Gastrocnemius medialis (tissue), 4 donors: ENCODE measurements at regions not wholly inside any gene's neighbourhood (a gene's known extent, or its start where the extent isn't known, plus 50 kb on each side); places are given as distances from the start of the nearest gene placed in this dataset.

Source experiments
- ATAC-seq, 2 donors: fragments of 150-250 bp; one replicate each; pipeline ENCODE4 v1.9.1; 2016
- DNase-seq, 2 donors: peaks; one replicate each; pipeline ENCODE4 v3.0.0-alpha.2; 2019
- H3K27ac ChIP-seq, 4 donors: fragments of 200-600 bp; sonication (generic); 1 replicate in 1 of 4; 2 replicates in 3 of 4; pipeline ENCODE4 v1.5.1; 2016 to 2018; ENCODE audit warnings: mild to moderate bottlenecking in 2 of 4, moderate library complexity in 1 of 4
- H3K27me3 ChIP-seq, 3 donors: fragments of 200-600 bp; sonication (generic) in 2 of 3; 1 replicate in 1 of 3; 2 replicates in 2 of 3; pipeline versions ENCODE4 v1.5.1 to v1.6.0; 2016 to 2019; ENCODE audit warnings: mild to moderate bottlenecking in 1 of 3, moderate library complexity in 1 of 3
- H3K36me3 ChIP-seq, 2 donors: fragments of 200-600 bp; sonication (generic) in 1 of 2; one replicate each; pipeline ENCODE4 v1.5.1; 2017 to 2018
- H3K4me1 ChIP-seq, 2 donors: fragments of 200-600 bp; sonication (generic) in 1 of 2; one replicate each; pipeline ENCODE4 v1.5.1; 2016 to 2017; ENCODE audit warnings: mild to moderate bottlenecking in 2 of 2
- H3K4me3 ChIP-seq, 4 donors: fragments of 200-600 bp; sonication (generic) in 3 of 4; 1 replicate in 1 of 4; 2 replicates in 3 of 4; pipeline ENCODE4 v1.5.1; 2016 to 2019; ENCODE audit warnings: mild to moderate bottlenecking in 2 of 4
- H3K9me3 ChIP-seq, 3 donors: fragments of 200-600 bp; sonication (generic) in 2 of 3; 1 replicate in 1 of 3; 2 replicates in 2 of 3; pipeline ENCODE4 v1.5.1; 2016 to 2019
- POLR2A ChIP-seq, 2 donors: fragments of 450-650 bp; IDR thresholded peaks; one replicate each; pipeline ENCODE4 v1.6.1; 2017; ENCODE audit warnings: antibody characterized with exemption in 2 of 2, mild to moderate bottlenecking in 2 of 2, moderate library complexity in 2 of 2
- in situ Hi-C, 4 donors: fragments of 200-750 bp; cut with MboI; loops; one replicate each; pipeline versions ENCODE4 v1.15.0 to v1.8.0; 2017; ENCODE audit warnings: low sequenced_read_pairs in 4 of 4
- intact Hi-C: fragments of 100-400 bp; cut with DNase I; formaldehyde crosslinking; loops from one replicate; pipeline ENCODE4 v1.15.1; 2023; ENCODE audit warnings: low total_unique reads
- TF ChIP-seq, protein P1 (sequence below), 5 experiments: fragments of 450-650 bp in 3 of 5; fragments of 200-600 bp in 2 of 5; sonication (generic) in 2 of 5; IDR thresholded peaks in 4 of 5; conservative IDR thresholded peaks in 1 of 5; 1 replicate in 4 of 5; 2 replicates in 1 of 5; pipeline ENCODE4 v1.5.1; 2016 to 2019; ENCODE audit warnings: antibody characterized with exemption in 5 of 5, mild to moderate bottlenecking in 3 of 5, moderate library complexity in 3 of 5

DNA sequence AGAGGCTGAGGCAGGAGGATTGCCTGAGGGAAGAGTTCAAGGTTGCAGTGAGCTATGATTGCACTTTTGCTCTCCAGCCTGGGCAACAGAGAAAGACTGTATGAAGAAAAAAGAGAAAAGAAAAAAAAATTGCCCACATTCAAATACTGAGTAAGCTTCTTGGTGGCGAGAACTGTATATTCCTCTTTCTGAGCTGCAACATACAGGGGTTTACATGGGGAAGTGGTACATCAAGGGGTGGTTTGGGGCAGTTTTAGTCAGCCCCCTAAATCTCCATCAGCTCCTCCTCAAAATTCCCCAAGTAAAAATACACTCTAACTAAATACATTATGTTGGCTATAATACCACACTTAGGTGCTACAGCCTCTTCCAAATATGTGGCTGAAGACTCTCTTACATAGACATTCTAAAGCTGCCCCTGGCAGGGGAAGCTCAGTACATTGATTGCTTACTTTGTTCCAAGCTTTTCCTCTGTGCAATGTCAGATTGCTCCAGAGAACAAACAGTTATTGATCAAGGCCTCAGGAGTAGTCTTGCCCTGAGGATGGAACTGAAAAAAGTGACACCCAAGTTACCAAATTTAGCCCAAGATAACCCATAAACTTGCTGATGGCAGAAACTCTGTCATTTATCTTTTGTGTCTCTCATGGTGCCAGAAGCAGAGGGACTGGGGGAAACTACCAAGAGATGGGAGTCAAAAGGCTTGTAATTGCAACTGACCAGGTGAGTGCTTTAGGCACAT, 107.4 kb upstream of the RIPOR2 start:
- no peak overlapping the region for H3K27ac ChIP-seq
- H3K36me3 ChIP-seq: no peaks in the 10 kb centered on the region
- DNase-seq (no peak), ATAC-seq (no peak)
- H3K27me3 ChIP-seq: no peaks in the 10 kb centered on the region
- H3K9me3 ChIP-seq: no peaks in the 10 kb centered on the region
- H3K4me1 ChIP-seq: no peaks in the 10 kb centered on the region
- no peak overlapping the region for H3K4me3 ChIP-seq
- TF ChIP-seq, protein P1, sequence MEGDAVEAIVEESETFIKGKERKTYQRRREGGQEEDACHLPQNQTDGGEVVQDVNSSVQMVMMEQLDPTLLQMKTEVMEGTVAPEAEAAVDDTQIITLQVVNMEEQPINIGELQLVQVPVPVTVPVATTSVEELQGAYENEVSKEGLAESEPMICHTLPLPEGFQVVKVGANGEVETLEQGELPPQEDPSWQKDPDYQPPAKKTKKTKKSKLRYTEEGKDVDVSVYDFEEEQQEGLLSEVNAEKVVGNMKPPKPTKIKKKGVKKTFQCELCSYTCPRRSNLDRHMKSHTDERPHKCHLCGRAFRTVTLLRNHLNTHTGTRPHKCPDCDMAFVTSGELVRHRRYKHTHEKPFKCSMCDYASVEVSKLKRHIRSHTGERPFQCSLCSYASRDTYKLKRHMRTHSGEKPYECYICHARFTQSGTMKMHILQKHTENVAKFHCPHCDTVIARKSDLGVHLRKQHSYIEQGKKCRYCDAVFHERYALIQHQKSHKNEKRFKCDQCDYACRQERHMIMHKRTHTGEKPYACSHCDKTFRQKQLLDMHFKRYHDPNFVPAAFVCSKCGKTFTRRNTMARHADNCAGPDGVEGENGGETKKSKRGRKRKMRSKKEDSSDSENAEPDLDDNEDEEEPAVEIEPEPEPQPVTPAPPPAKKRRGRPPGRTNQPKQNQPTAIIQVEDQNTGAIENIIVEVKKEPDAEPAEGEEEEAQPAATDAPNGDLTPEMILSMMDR (IDR thresholded peaks at IDR 0.05 in 4 of 5, conservative IDR thresholded peaks at IDR 0.05 in 1 of 5): no peak
- no peak for TF ChIP-seq POLR2A (IDR thresholded peaks at IDR 0.05)
- in situ Hi-C loops: no loop called here
- intact Hi-C loops: no loop called here

DNA sequence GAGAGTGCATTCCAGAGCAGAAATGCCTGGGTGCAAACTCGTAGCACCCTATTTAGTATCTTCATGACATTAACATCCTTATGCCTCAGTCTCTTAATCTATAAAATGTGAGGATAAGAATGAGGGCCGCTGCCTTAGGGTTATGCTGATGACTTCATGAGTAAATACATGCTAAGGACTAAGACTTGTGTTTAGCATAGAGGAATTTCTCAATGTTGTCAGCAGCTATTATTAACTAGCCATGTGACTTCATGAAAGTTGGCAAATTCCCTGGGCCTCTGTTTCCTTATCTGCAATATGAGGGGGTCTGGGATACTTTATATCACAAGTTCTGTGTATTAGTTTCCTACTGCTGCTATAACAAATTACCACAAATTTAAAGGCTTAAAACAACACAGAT, 108.1 kb upstream of the RIPOR2 start:
- no peaks in the 10 kb centered on the region for H3K4me1 ChIP-seq
- ATAC-seq (no peak), DNase-seq (no peak)
- no peak overlapping the region for H3K4me3 ChIP-seq
- no peak overlapping the region for H3K27ac ChIP-seq
- no peaks in the 10 kb centered on the region for H3K27me3 ChIP-seq
- TF ChIP-seq POLR2A (IDR thresholded peaks at IDR 0.05): no peak
- TF ChIP-seq, protein P1 (IDR thresholded peaks at IDR 0.05 in 4 of 5, conservative IDR thresholded peaks at IDR 0.05 in 1 of 5): no peak
- in situ Hi-C loops (no loop called here), intact Hi-C loops (no loop called here)
- H3K9me3 ChIP-seq: no peaks in the 10 kb centered on the region
- no peaks in the 10 kb centered on the region for H3K36me3 ChIP-seq

DNA sequence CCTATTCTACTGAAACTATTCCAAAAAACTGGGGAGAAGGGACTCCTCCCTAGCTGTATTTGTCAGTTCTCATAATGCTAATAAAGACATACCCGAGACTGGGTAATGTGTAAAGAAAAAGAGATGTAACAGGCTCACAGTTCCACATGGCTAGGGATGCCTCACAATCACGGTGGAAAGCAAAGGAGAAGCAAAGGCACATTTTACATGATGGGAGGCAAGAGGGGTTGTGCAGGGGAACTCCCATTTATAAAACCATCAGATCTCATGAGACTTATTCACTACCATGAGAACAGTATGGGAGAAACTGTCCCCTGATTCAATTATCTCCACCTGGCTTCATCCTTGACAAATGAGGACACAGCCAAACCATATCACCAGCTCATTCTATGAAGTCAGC, 111.2 kb upstream of the RIPOR2 start:
- H3K4me3 ChIP-seq: no peak overlapping the region
- no peaks in the 10 kb centered on the region for H3K27me3 ChIP-seq
- H3K27ac ChIP-seq: no peak overlapping the region
- H3K36me3 ChIP-seq: no peaks in the 10 kb centered on the region
- H3K9me3 ChIP-seq: no peaks in the 10 kb centered on the region
- no peaks in the 10 kb centered on the region for H3K4me1 ChIP-seq
- in situ Hi-C loops: no loop called here
- no peak for ATAC-seq
- TF ChIP-seq, protein P1 (IDR thresholded peaks at IDR 0.05 in 4 of 5, conservative IDR thresholded peaks at IDR 0.05 in 1 of 5): no peak
- TF ChIP-seq POLR2A (IDR thresholded peaks at IDR 0.05): no peak
- intact Hi-C loops: no loop called here
- no peak for DNase-seq

DNA sequence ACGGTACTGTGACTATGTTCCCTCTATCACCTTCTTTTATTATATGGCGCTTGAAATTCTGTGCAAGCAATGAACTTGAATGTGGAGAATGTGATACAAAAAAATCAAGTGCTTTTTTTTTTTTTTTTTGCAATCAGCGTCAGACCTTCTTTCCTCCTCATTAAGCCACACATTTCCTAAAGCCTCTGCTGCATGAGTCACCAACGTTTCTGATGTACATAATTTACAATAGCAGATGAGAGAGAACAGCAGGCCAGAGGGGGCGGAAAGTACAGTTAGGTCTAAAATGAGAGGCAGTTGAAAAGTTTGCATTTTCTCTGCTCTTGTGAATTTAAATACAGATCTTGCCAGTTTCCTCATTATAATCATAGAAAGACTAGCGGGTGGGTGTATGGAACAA, 114.6 kb upstream of the RIPOR2 start:
- Histone ChIP-seq H3K27me3 (no peaks in the 10 kb centered on the region), H3K27ac (no peak overlapping the region), H3K36me3 (no peaks in the 10 kb centered on the region), H3K9me3 (no peaks in the 10 kb centered on the region), H3K4me3 (no peak overlapping the region), H3K4me1 (no peaks in the 10 kb centered on the region)
- TF ChIP-seq POLR2A (IDR thresholded peaks at IDR 0.05): no peak
- TF ChIP-seq, protein P1 (IDR thresholded peaks at IDR 0.05 in 4 of 5, conservative IDR thresholded peaks at IDR 0.05 in 1 of 5): no peak
- ATAC-seq: no peak
- in situ Hi-C loops: loop anchor here in 1 of 4 donors (25.0 kb wide), 1 partner anchor 463 kb away; no protein-coding TSS in a partner anchor
- no peak for DNase-seq
- intact Hi-C loops: no loop called here
